Trophoblast cell (in vitro differentiated cells and primary cell): ENCODE measurements at regions not wholly inside any gene's neighbourhood (a gene's known extent, or its start where the extent isn't known, plus 50 kb on each side); places are given as distances from the start of the nearest gene placed in this dataset.

ENCODE experiments used
- DNase-seq, 2 donors: peaks; one replicate each; pipeline ENCODE4 v3.0.0-alpha.2; 2016
- H2AFZ ChIP-seq: 2 replicates; pipeline ENCODE4 v1.6.1; 2013; ENCODE audit warnings: low read length, moderate library complexity, mild to moderate bottlenecking; ENCODE audit not compliant: insufficient read depth, poor library complexity
- H2AK5ac ChIP-seq: 2 replicates; pipeline ENCODE4 v1.6.1; 2013; ENCODE audit warnings: mild to moderate bottlenecking, low read length
- H2BK120ac ChIP-seq: 2 replicates; pipeline ENCODE4 v1.6.1; 2013; ENCODE audit warnings: low read length, mild to moderate bottlenecking, moderate library complexity; ENCODE audit not compliant: insufficient read depth, poor library complexity
- H2BK12ac ChIP-seq: 2 replicates; pipeline ENCODE4 v1.6.1; 2013; ENCODE audit warnings: mild to moderate bottlenecking, low read length, moderate library complexity
- H2BK5ac ChIP-seq: 2 replicates; pipeline ENCODE4 v1.6.1; 2013; ENCODE audit warnings: low read length, low read depth, moderate library complexity, mild to moderate bottlenecking; ENCODE audit not compliant: poor library complexity
- H3K14ac ChIP-seq: 2 replicates; pipeline ENCODE4 v1.6.1; 2013; ENCODE audit warnings: mild to moderate bottlenecking, low read length
- H3K18ac ChIP-seq: 2 replicates; pipeline ENCODE4 v1.6.1; 2013; ENCODE audit warnings: mild to moderate bottlenecking, low read length
- H3K23ac ChIP-seq: 2 replicates; pipeline ENCODE4 v1.6.1; 2013; ENCODE audit warnings: low read length
- H3K27ac ChIP-seq: 2 replicates; pipeline ENCODE4 v1.5.1; 2013; ENCODE audit warnings: low read depth, mild to moderate bottlenecking, inconsistent platforms, low read length, moderate library complexity
- H3K27me3 ChIP-seq: 2 replicates; pipeline ENCODE4 v1.6.1; 2013; ENCODE audit warnings: inconsistent platforms, mild to moderate bottlenecking, low read length, moderate library complexity; ENCODE audit not compliant: insufficient read depth
- H3K36me3 ChIP-seq, 2 experiments: 1 replicate in 1 of 2; 2 replicates in 1 of 2; pipeline ENCODE4 v1.6.1; 2013; ENCODE audit warnings: low read length in 2 of 2, mild to moderate bottlenecking in 2 of 2, moderate library complexity in 1 of 2; ENCODE audit not compliant: insufficient read depth in 2 of 2, control insufficient read depth in 1 of 2
- H3K4ac ChIP-seq: 2 replicates; pipeline ENCODE4 v1.6.1; 2013; ENCODE audit warnings: low read depth, mild to moderate bottlenecking, low read length, moderate library complexity
- H3K4me1 ChIP-seq, 2 experiments: 1 replicate in 1 of 2; 2 replicates in 1 of 2; pipeline ENCODE4 v1.6.1; 2013; ENCODE audit warnings: low read length in 2 of 2, mild to moderate bottlenecking in 2 of 2, moderate library complexity in 1 of 2; ENCODE audit not compliant: insufficient read depth in 2 of 2, control insufficient read depth in 1 of 2
- H3K4me2 ChIP-seq: 2 replicates; pipeline ENCODE4 v1.6.1; 2013; ENCODE audit warnings: inconsistent platforms, mild to moderate bottlenecking, low read length, moderate library complexity
- H3K4me3 ChIP-seq: 2 replicates; pipeline ENCODE4 v1.5.1; 2013; ENCODE audit warnings: mild to moderate bottlenecking, low read depth, low read length, inconsistent platforms
- H3K79me1 ChIP-seq: one replicate; pipeline ENCODE4 v1.6.1; 2013; ENCODE audit warnings: low read length
- H3K79me2 ChIP-seq: 2 replicates; pipeline ENCODE4 v1.6.1; 2013; ENCODE audit warnings: low read length, mild to moderate bottlenecking; ENCODE audit not compliant: control insufficient read depth, insufficient read depth, poor library complexity
- H3K9ac ChIP-seq: 2 replicates; pipeline ENCODE4 v1.6.1; 2013; ENCODE audit warnings: mild to moderate bottlenecking, low read length
- H3K9me3 ChIP-seq: 2 replicates; pipeline ENCODE4 v1.6.1; 2013; ENCODE audit warnings: low read depth, mild to moderate bottlenecking, control low read depth, inconsistent platforms, low read length; ENCODE audit not compliant: insufficient read depth
- H4K12ac ChIP-seq: 2 replicates; pipeline ENCODE4 v1.6.1; 2013; ENCODE audit warnings: low read depth, mild to moderate bottlenecking, low read length, moderate library complexity
- H4K8ac ChIP-seq: 2 replicates; pipeline ENCODE4 v1.6.1; 2013; ENCODE audit warnings: low read depth, mild to moderate bottlenecking, low read length, moderate library complexity
- H4K91ac ChIP-seq: one replicate; pipeline ENCODE4 v1.6.1; 2013; ENCODE audit warnings: low read depth, mild to moderate bottlenecking, low read length, moderate library complexity
- WGBS: extraction: QIAGEN DNeasy Blood & Tissue Kit; methylation state at CpG from one replicate; pipeline ENCODE4 v1.1.7; 2013; ENCODE audit warnings: missing lambda C conversion rate; ENCODE audit not compliant: insufficient read length, insufficient coverage; ENCODE audit errors: extremely low coverage; 5-methylcytosine and 5-hydroxymethylcytosine counted together

- no peak for DNase-seq
- H3K18ac ChIP-seq: no peak overlapping the region
Observed at GRCh38 chr4:23144707-23145106, 452.0 kb downstream of the GBA3 start.

GRCh38 chr4:23135792-23136645 is 443.3 kb downstream of the GBA3 start:
- Histone ChIP-seq H3K14ac (no peak overlapping the region), H3K9me3 (no peaks in the 10 kb centered on the region), H3K9ac (no peak overlapping the region), H3K4ac (no peak overlapping the region), H2BK120ac (no peak overlapping the region), H4K8ac (no peak overlapping the region), H3K4me3 (no peak overlapping the region), H4K91ac (no peak overlapping the region), H4K12ac (no peak overlapping the region), H3K4me2 (no peak overlapping the region), H3K23ac (no peak overlapping the region), H3K4me1 (no peaks in the 10 kb centered on the region), H2AFZ (no peak overlapping the region), H2BK5ac (no peak overlapping the region), H3K27me3 (no peaks in the 10 kb centered on the region), H2BK12ac (no peak overlapping the region), H3K79me1 (no peaks in the 10 kb centered on the region), H3K79me2 (no peaks in the 10 kb centered on the region), H2AK5ac (no peak overlapping the region), H3K27ac (no peak overlapping the region), H3K18ac (no peak overlapping the region), H3K36me3 (no peaks in the 10 kb centered on the region)
- peak; percentile 3 to 78 for DNase-seq
- WGBS: no CpG with 5 or more reads among the region's 1 CpG

More at GRCh38 chr4:23144707-23145106, 452.0 kb downstream of the GBA3 start:
- H2AFZ ChIP-seq: no peak overlapping the region
- no peaks in the 10 kb centered on the region for H3K79me1 ChIP-seq
- H4K8ac ChIP-seq: no peak overlapping the region
- no peak overlapping the region for H3K4me3 ChIP-seq
- H3K9ac ChIP-seq: no peak overlapping the region
- no peak overlapping the region for H2BK120ac ChIP-seq
- no peaks in the 10 kb centered on the region for H3K4me1 ChIP-seq
- H2BK12ac ChIP-seq: no peak overlapping the region
- H3K36me3 ChIP-seq: no peaks in the 10 kb centered on the region
- H4K12ac ChIP-seq: no peak overlapping the region
- H3K23ac ChIP-seq: no peak overlapping the region
- H3K4me2 ChIP-seq: no peak overlapping the region
- H2AK5ac ChIP-seq: no peak overlapping the region
- H2BK5ac ChIP-seq: no peak overlapping the region
- no peaks in the 10 kb centered on the region for H3K9me3 ChIP-seq
- H3K27me3 ChIP-seq: no peaks in the 10 kb centered on the region
- no peak overlapping the region for H3K4ac ChIP-seq
- H3K14ac ChIP-seq: no peak overlapping the region
- no peak overlapping the region for H3K27ac ChIP-seq
- H4K91ac ChIP-seq: no peak overlapping the region
- no peaks in the 10 kb centered on the region for H3K79me2 ChIP-seq

GRCh38 chr4:23134331-23134730 is 441.6 kb downstream of the GBA3 start:
- H3K27ac ChIP-seq: no peak overlapping the region
- H3K14ac ChIP-seq: no peak overlapping the region
- H4K12ac ChIP-seq: no peak overlapping the region
- H2BK5ac ChIP-seq: no peak overlapping the region
- H3K4me1 ChIP-seq: no peaks in the 10 kb centered on the region
- WGBS: no CpG with 5 or more reads among the region's 2 CpGs
- H3K79me2 ChIP-seq: no peaks in the 10 kb centered on the region
- H3K9me3 ChIP-seq: no peaks in the 10 kb centered on the region
- no peak overlapping the region for H4K91ac ChIP-seq
- H3K4ac ChIP-seq: no peak overlapping the region
- no peak overlapping the region for H3K9ac ChIP-seq
- H3K23ac ChIP-seq: no peak overlapping the region
- no peak overlapping the region for H3K4me3 ChIP-seq
- no peak overlapping the region for H2AFZ ChIP-seq
- H2BK120ac ChIP-seq: no peak overlapping the region
- no peaks in the 10 kb centered on the region for H3K79me1 ChIP-seq
- H4K8ac ChIP-seq: no peak overlapping the region
- no peaks in the 10 kb centered on the region for H3K36me3 ChIP-seq
- H3K18ac ChIP-seq: no peak overlapping the region
- H3K4me2 ChIP-seq: no peak overlapping the region
- H2AK5ac ChIP-seq: no peak overlapping the region
- no peak for DNase-seq
- H3K27me3 ChIP-seq: no peaks in the 10 kb centered on the region
- H2BK12ac ChIP-seq: no peak overlapping the region

GRCh38 chr4:23130845-23131244 is 438.1 kb downstream of the GBA3 start:
- H4K8ac ChIP-seq: no peak overlapping the region

More at GRCh38 chr4:23130845-23131244, 438.1 kb downstream of the GBA3 start:
- H2BK12ac ChIP-seq: no peak overlapping the region
- H3K18ac ChIP-seq: no peak overlapping the region
- H3K79me1 ChIP-seq: no peaks in the 10 kb centered on the region
- H3K9ac ChIP-seq: no peak overlapping the region
- no peaks in the 10 kb centered on the region for H3K4me1 ChIP-seq
- no peak overlapping the region for H3K27ac ChIP-seq
- DNase-seq: no peak
- no CpG with 5 or more reads among the region's 2 CpGs for WGBS
- no peak overlapping the region for H3K14ac ChIP-seq
- no peak overlapping the region for H2AFZ ChIP-seq
- H4K12ac ChIP-seq: no peak overlapping the region
- H4K91ac ChIP-seq: no peak overlapping the region
- no peak overlapping the region for H3K4ac ChIP-seq
- H3K4me3 ChIP-seq: no peak overlapping the region
- H2BK5ac ChIP-seq: no peak overlapping the region
- H3K79me2 ChIP-seq: no peaks in the 10 kb centered on the region
- H2AK5ac ChIP-seq: no peak overlapping the region
- H3K36me3 ChIP-seq: no peaks in the 10 kb centered on the region
- no peaks in the 10 kb centered on the region for H3K27me3 ChIP-seq
- no peak overlapping the region for H3K23ac ChIP-seq
- no peak overlapping the region for H2BK120ac ChIP-seq
- H3K9me3 ChIP-seq: no peaks in the 10 kb centered on the region
- no peak overlapping the region for H3K4me2 ChIP-seq
